Lung (tissue), 11 donors: ENCODE measurements at regions not wholly inside any gene's neighbourhood (a gene's known extent, or its start where the extent isn't known, plus 50 kb on each side); places are given as distances from the start of the nearest gene placed in this dataset.

Experiments
- ATAC-seq: fragments of 200-7000 bp; cut with Tn5 transposase; one replicate; pipeline ENCODE4 v1.9.1; 2020; ENCODE audit warnings: moderate number of reproducible peaks; ENCODE audit not compliant: insufficient read depth, low FRiP score
- DNase-seq, 3 donors: peaks; one replicate each; pipeline ENCODE4 v3.0.0-alpha.2; 2013 to 2017
- H3K27ac ChIP-seq, 2 donors: one replicate each; pipeline ENCODE4 v1.5.1; 2013; ENCODE audit warnings: mild to moderate bottlenecking in 2 of 2, moderate library complexity in 2 of 2, control low read depth in 1 of 2, inconsistent platforms in 1 of 2, low read depth in 1 of 2, low read length in 1 of 2
- H3K27me3 ChIP-seq, 3 donors: one replicate each; pipeline ENCODE4 v1.5.1; 2013; ENCODE audit warnings: low read length in 2 of 3; ENCODE audit not compliant: control insufficient read depth in 3 of 3, insufficient read depth in 3 of 3
- H3K36me3 ChIP-seq, 4 donors: one replicate each; pipeline ENCODE4 v1.5.1; 2013; ENCODE audit warnings: low read length in 4 of 4, mild to moderate bottlenecking in 1 of 4, moderate library complexity in 1 of 4; ENCODE audit not compliant: control insufficient read depth in 4 of 4, insufficient read depth in 4 of 4
- H3K4me1 ChIP-seq, 5 donors: one replicate each; pipeline ENCODE4 v1.5.1; 2013; ENCODE audit warnings: low read length in 5 of 5, mild to moderate bottlenecking in 2 of 5, moderate library complexity in 1 of 5; ENCODE audit not compliant: control insufficient read depth in 5 of 5, insufficient read depth in 5 of 5
- H3K4me3 ChIP-seq: one replicate; pipeline ENCODE4 v1.5.1; 2013; ENCODE audit warnings: mild to moderate bottlenecking, control low read depth, moderate library complexity
- H3K9ac ChIP-seq, 2 donors: one replicate each; pipeline ENCODE4 v1.5.1; 2013; ENCODE audit warnings: low read length in 2 of 2, control low read depth in 1 of 2; ENCODE audit not compliant: insufficient read depth in 1 of 2
- H3K9me3 ChIP-seq, 4 donors: one replicate each; pipeline ENCODE4 v1.5.1; 2013; ENCODE audit warnings: low read length in 3 of 4, mild to moderate bottlenecking in 1 of 4, moderate library complexity in 1 of 4; ENCODE audit not compliant: control insufficient read depth in 4 of 4, insufficient read depth in 3 of 4
- WGBS, 2 donors: extraction: QIAGEN DNeasy Blood & Tissue Kit; methylation state at CpG; one replicate each; pipeline ENCODE4 v1.1.7; 2013; 5-methylcytosine and 5-hydroxymethylcytosine counted together
- TF ChIP-seq, protein P1 (sequence below): IDR thresholded peaks from 2 replicates; pipeline ENCODE4 v1.5.1; 2012; ENCODE audit warnings: mild to moderate bottlenecking; ENCODE audit errors: control extremely low read depth, extremely low read depth
- donor health status: control.
- donor health status: control.
- donor health status: Bipolar disorder and iron deficiency.
- donor health status: healthy.
- donor health status: DM: yes; HTN: yes; CAD: no.

DNA sequence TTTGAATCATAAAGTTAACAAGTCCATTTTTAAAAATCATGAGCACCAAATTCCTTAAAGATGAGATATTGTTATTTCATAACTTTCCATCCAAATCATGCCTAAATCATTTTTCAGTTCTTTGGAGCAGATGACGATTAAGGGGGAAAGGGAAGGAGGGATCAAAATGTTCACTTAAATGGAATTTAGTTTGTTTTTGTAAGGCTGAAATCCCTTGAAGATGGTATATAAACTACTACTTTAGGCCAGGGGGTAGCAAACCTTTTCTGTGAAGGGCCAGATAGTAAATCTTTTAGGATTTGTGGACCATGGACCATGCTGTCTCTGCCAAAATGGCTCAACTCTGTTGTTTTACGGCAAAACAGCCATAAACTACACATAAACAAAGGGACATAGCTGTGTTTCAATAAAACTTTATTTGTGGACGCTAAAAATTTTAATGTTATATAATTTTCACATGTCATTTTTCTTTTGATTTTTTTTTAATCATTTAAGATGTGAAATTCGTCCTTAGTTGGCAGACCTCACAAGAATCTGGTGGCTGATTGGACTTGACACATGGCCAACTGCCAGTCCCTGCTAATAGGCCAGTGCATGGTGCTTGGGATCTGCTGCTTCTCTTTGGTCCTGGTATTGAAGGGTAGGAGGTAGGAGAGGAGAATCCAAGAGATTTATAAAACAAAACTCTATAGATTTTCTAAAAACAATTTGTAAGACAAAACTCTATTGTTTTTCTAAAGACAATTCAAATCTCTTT is 52.0 kb upstream of the RTN4 start:
- Histone ChIP-seq H3K36me3 (no peaks in the 10 kb centered on the region), H3K27ac (peak overlapping the region; percentile 66 to 79), H3K9ac (no peak overlapping the region), H3K9me3 (no peaks in the 10 kb centered on the region), H3K27me3 (no peaks in the 10 kb centered on the region), H3K4me1 (peaks cover 4 to 18% (median 9%) of the 10 kb centered on the region in 5 donors), H3K4me3 (no peak overlapping the region)
- WGBS, 2 donors = 76 to 90% methylated on average over 4 of the region's 4 CpGs
- ATAC-seq (no peak), DNase-seq (no peak)
- TF ChIP-seq, protein P1, sequence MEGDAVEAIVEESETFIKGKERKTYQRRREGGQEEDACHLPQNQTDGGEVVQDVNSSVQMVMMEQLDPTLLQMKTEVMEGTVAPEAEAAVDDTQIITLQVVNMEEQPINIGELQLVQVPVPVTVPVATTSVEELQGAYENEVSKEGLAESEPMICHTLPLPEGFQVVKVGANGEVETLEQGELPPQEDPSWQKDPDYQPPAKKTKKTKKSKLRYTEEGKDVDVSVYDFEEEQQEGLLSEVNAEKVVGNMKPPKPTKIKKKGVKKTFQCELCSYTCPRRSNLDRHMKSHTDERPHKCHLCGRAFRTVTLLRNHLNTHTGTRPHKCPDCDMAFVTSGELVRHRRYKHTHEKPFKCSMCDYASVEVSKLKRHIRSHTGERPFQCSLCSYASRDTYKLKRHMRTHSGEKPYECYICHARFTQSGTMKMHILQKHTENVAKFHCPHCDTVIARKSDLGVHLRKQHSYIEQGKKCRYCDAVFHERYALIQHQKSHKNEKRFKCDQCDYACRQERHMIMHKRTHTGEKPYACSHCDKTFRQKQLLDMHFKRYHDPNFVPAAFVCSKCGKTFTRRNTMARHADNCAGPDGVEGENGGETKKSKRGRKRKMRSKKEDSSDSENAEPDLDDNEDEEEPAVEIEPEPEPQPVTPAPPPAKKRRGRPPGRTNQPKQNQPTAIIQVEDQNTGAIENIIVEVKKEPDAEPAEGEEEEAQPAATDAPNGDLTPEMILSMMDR = no peak

DNA sequence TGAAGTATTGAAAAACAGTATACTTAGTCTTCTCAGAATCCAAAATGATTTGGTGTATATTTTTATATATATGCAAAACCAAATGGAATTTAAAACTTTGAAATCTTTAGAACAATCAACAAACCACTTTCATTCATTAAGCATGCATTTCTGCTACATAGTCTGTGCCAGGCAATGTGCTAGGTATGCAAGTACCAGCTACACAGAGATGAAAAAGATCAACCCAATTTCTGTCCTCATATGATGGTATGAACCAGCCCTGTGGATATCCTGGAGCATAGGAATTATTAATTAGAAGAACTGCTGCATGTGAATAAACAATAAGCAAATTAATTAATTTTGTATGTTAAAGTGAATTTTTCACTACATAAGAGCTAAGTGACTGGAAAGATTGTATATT is 51.2 kb upstream of the RTN4 start:
- no peaks in the 10 kb centered on the region for H3K9me3 ChIP-seq
- H3K4me3 ChIP-seq = no peak overlapping the region
- ATAC-seq (no peak), DNase-seq (no peak)
- H3K36me3 ChIP-seq = no peaks in the 10 kb centered on the region
- TF ChIP-seq, protein P1 = no peak
- H3K4me1 ChIP-seq = peaks cover 4 to 19% (median 9%) of the 10 kb centered on the region in 5 donors
- H3K27ac ChIP-seq = no peak overlapping the region
- no peaks in the 10 kb centered on the region for H3K27me3 ChIP-seq
- no peak overlapping the region for H3K9ac ChIP-seq

DNA sequence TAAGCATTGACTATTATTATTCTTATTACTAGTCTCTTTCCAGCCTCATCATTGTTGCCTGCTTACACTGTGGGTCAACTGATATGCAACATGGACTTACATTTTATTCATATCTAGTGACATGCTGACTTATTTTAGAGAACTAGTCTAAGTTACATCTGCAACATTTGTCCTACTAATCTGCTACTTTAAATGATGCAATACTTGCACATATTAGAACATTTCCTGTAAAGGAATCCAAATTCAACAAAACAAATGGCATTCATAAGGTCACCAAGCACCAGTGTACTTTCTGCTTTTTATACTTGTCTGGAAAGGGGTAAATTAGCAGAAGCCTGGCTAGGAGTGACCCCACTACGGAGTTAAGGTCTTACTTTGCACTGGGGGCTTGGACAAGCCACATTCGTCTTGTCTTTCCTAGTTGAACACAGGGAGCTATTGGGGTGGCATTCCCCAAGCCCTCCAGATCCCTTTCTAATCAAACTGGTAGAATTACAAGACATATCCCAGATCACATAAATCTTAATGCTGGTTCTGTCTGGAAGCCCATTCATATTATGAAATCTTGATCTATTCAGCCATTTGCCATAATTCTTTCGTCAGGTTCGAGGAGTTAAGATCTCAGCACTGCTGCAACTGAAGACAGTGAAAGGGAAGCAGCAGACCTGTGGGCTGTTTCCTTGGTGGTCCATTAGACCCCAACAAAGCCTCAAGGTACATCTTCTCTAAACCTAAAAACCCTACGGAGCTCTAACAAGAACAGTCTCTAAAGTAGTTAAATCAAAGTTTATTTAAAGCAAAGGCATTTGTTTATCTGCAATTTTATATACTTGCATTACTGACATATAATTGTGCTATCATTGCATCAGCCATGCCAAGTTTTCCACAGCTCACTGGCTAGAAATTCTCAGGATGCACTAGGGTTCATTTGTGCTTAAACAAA is 49.9 kb upstream of the RTN4 start:
- no peaks in the 10 kb centered on the region for H3K27me3 ChIP-seq
- H3K4me3 ChIP-seq = no peak overlapping the region
- peaks cover 4 to 19% (median 11%) of the 10 kb centered on the region in 5 donors for H3K4me1 ChIP-seq
- no peaks in the 10 kb centered on the region for H3K36me3 ChIP-seq
- ATAC-seq (peak; percentile 58), DNase-seq (peak in 2 of 3 donors; percentile 63 to 72)
- 36 to 44% methylated on average over 5 of the region's 5 CpGs for WGBS, 2 donors
- TF ChIP-seq, protein P1 = no peak
- H3K9ac ChIP-seq = no peak overlapping the region
- H3K27ac ChIP-seq = peak overlapping the region; percentile 2 to 95
- H3K9me3 ChIP-seq = no peaks in the 10 kb centered on the region
